ENCODE measurements at regions not wholly inside any gene's neighbourhood (a gene's known extent, or its start where the extent isn't known, plus 50 kb on each side); places are given as distances from the start of the nearest gene placed in this dataset.

DNA sequence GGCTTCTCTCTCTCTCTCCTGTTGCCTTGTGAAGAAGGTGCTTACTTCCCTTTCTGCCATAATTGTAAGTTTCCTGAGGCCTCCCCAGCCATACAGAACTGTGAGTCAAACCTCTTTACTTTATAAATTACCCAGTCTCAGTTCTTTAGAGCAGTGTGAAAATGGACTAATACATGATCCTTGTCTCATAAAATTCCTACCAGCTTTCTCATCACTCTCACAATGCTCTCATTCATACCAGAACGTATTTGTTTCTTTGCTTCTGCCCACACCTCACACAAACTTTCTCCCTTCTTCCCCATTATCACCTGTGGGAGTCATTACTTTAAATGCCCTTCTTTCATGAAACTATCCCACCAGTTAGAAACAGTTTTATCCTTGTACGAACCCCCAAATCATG is 62.7 kb upstream of the ARHGAP42 start:
- Mint-ChIP-seq H3K4me3 (ENCODE audit: unreplicated experiment) (no peak overlapping the region), H3K4me1 (ENCODE audit: low read depth, unreplicated experiment) (no peaks in the 10 kb centered on the region), H3K9me3 (ENCODE audit: unreplicated experiment) (peaks cover 25% of the 10 kb centered on the region), H3K27ac (ENCODE audit: unreplicated experiment) (no peak overlapping the region), H3K36me3 (ENCODE audit: insufficient read depth, unreplicated experiment) (no peaks in the 10 kb centered on the region), H3K27me3 (ENCODE audit: insufficient read depth, unreplicated experiment) (peaks cover 2% of the 10 kb centered on the region)
- intact Hi-C loops (cut with micrococcal nuclease; ENCODE audit: unreplicated experiment): no loop called here
- no TSS peak for BruUV-seq (replicated peaks)
- Histone ChIP-seq H3K27me3 (replicated peaks; ENCODE audit: control insufficient read depth, insufficient read depth, low read length) (no peaks in the 10 kb centered on the region), H3K9me3 (peaks cover 14% of the 10 kb centered on the region), H3K4me3 (ENCODE audit: low read depth, low read length) (no peak overlapping the region), H3K36me3 (ENCODE audit: control insufficient read depth, insufficient read depth, low read length) (no peaks in the 10 kb centered on the region), H3K4me1 (no peaks in the 10 kb centered on the region)
- DNase-seq: no peak
- ChIA-PET CTCF (no interaction called here), POLR2A (no interaction called here)
- TF ChIP-seq, protein P1, sequence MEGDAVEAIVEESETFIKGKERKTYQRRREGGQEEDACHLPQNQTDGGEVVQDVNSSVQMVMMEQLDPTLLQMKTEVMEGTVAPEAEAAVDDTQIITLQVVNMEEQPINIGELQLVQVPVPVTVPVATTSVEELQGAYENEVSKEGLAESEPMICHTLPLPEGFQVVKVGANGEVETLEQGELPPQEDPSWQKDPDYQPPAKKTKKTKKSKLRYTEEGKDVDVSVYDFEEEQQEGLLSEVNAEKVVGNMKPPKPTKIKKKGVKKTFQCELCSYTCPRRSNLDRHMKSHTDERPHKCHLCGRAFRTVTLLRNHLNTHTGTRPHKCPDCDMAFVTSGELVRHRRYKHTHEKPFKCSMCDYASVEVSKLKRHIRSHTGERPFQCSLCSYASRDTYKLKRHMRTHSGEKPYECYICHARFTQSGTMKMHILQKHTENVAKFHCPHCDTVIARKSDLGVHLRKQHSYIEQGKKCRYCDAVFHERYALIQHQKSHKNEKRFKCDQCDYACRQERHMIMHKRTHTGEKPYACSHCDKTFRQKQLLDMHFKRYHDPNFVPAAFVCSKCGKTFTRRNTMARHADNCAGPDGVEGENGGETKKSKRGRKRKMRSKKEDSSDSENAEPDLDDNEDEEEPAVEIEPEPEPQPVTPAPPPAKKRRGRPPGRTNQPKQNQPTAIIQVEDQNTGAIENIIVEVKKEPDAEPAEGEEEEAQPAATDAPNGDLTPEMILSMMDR (IDR thresholded peaks at IDR 0.05; ENCODE audit: insufficient read depth in 1 of 2, low read depth in 1 of 2, low read length in 1 of 2, severe bottlenecking in 1 of 2, unreplicated experiment in 1 of 2): no peak

- BruUV-seq (replicated peaks): no TSS peak
- Mint-ChIP-seq H3K4me1 (ENCODE audit: low read depth, unreplicated experiment) (no peaks in the 10 kb centered on the region), H3K9me3 (ENCODE audit: unreplicated experiment) (peaks cover 25% of the 10 kb centered on the region), H3K4me3 (ENCODE audit: unreplicated experiment) (no peak overlapping the region), H3K27ac (ENCODE audit: unreplicated experiment) (no peak overlapping the region), H3K27me3 (ENCODE audit: insufficient read depth, unreplicated experiment) (peaks cover 2% of the 10 kb centered on the region), H3K36me3 (ENCODE audit: insufficient read depth, unreplicated experiment) (no peaks in the 10 kb centered on the region)
- Histone ChIP-seq H3K4me1 (no peaks in the 10 kb centered on the region), H3K9me3 (peaks cover 14% of the 10 kb centered on the region), H3K4me3 (ENCODE audit: low read depth, low read length) (no peak overlapping the region), H3K27me3 (replicated peaks; ENCODE audit: control insufficient read depth, insufficient read depth, low read length) (no peaks in the 10 kb centered on the region), H3K36me3 (ENCODE audit: control insufficient read depth, insufficient read depth, low read length) (no peaks in the 10 kb centered on the region)
- ChIA-PET CTCF (no interaction called here), POLR2A (no interaction called here)
- DNase-seq: no peak
- TF ChIP-seq, protein P1 (IDR thresholded peaks at IDR 0.05; ENCODE audit: insufficient read depth in 1 of 2, low read depth in 1 of 2, low read length in 1 of 2, severe bottlenecking in 1 of 2, unreplicated experiment in 1 of 2): no peak
- intact Hi-C loops (cut with micrococcal nuclease; ENCODE audit: unreplicated experiment): no loop called here
Observed at GRCh38 chr11:100625041-100625440, 62.0 kb upstream of the ARHGAP42 start.

DNA sequence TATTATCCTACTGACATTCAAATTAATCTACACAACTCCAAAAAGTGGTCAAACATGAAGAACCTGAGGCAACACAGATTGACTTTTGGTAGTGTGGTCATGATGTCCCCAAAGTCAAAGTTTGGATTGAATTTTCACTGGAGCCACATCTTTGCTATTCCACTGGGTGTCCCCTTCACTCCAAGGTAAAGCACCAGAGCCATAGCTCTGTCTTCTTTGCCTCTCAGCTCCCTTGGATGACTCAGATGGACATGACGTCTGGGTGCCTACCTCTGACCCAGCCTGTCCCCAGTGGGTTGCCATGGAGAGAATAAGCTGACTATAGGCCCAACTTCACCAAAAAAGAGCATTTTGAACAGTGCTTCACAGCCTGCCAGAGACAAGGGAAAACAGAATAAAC is 57.4 kb upstream of the ARHGAP42 start:
- POLR2A ChIA-PET: no interaction called here
- H3K27me3 ChIP-seq (replicated peaks; ENCODE audit: control insufficient read depth, insufficient read depth, low read length): no peaks in the 10 kb centered on the region
- peak in 1 of 2 experiments; percentile 22 for DNase-seq
- no peaks in the 10 kb centered on the region for H3K36me3 Mint-ChIP-seq (ENCODE audit: insufficient read depth, unreplicated experiment)
- no peaks in the 10 kb centered on the region for H3K9me3 ChIP-seq
- no TSS peak for BruUV-seq (replicated peaks)
- no peak overlapping the region for H3K4me3 Mint-ChIP-seq (ENCODE audit: unreplicated experiment)
- no peaks in the 10 kb centered on the region for H3K4me1 ChIP-seq
- no peaks in the 10 kb centered on the region for H3K36me3 ChIP-seq (ENCODE audit: control insufficient read depth, insufficient read depth, low read length)
- intact Hi-C loops (cut with micrococcal nuclease; ENCODE audit: unreplicated experiment): loop anchor here (1.0 kb wide), 2 partner anchors 226 to 303 kb away; no protein-coding TSS in a partner anchor
- H3K4me3 ChIP-seq (ENCODE audit: low read depth, low read length): no peak overlapping the region
- CTCF ChIA-PET: interaction anchor here (0.6 to 1.0 kb wide), 2 partner anchors 98 to 297 kb away, joined by 3 read pairs; no protein-coding TSS in a partner anchor
- H3K27me3 Mint-ChIP-seq (ENCODE audit: insufficient read depth, unreplicated experiment): peaks cover 2% of the 10 kb centered on the region
- no peaks in the 10 kb centered on the region for H3K4me1 Mint-ChIP-seq (ENCODE audit: low read depth, unreplicated experiment)
- no peak overlapping the region for H3K27ac Mint-ChIP-seq (ENCODE audit: unreplicated experiment)
- TF ChIP-seq, protein P1 (IDR thresholded peaks at IDR 0.05; ENCODE audit: insufficient read depth in 1 of 2, low read depth in 1 of 2, low read length in 1 of 2, severe bottlenecking in 1 of 2, unreplicated experiment in 1 of 2): peak in 1 of 2 experiments; percentile 25
- peaks cover 3% of the 10 kb centered on the region for H3K9me3 Mint-ChIP-seq (ENCODE audit: unreplicated experiment)
